Rectal smooth muscle tissue (tissue), 1 donor: ENCODE measurements at regions not wholly inside any gene's neighbourhood (a gene's known extent, or its start where the extent isn't known, plus 50 kb on each side); places are given as distances from the start of the nearest gene placed in this dataset.

Experiments
- H3K27ac ChIP-seq: one replicate; pipeline ENCODE4 v1.7.0; 2013; ENCODE audit warnings: low read depth, low read length, inconsistent platforms
- H3K27me3 ChIP-seq: one replicate; pipeline ENCODE4 v1.7.0; 2013; ENCODE audit warnings: low read length; ENCODE audit not compliant: control insufficient read depth, insufficient read depth
- H3K36me3 ChIP-seq: one replicate; pipeline ENCODE4 v1.7.0; 2013; ENCODE audit warnings: low read length; ENCODE audit not compliant: control insufficient read depth, insufficient read depth
- H3K4me1 ChIP-seq: one replicate; pipeline ENCODE4 v1.7.0; 2013; ENCODE audit warnings: low read length; ENCODE audit not compliant: control insufficient read depth, insufficient read depth
- H3K4me3 ChIP-seq: one replicate; pipeline ENCODE4 v1.7.0; 2013; ENCODE audit warnings: low read length
- H3K9ac ChIP-seq: one replicate; pipeline ENCODE4 v1.7.0; 2013; ENCODE audit warnings: low read length

- no peaks in the 10 kb centered on the region for H3K36me3 ChIP-seq
- H3K4me1 ChIP-seq = no peaks in the 10 kb centered on the region
- no peak overlapping the region for H3K4me3 ChIP-seq
Observed at GRCh38 chr13:107993239-107993949, 221.9 kb downstream of the LIG4 start.

GRCh38 chr13:107992542-107992941 is 222.8 kb downstream of the LIG4 start:
- Histone ChIP-seq H3K9ac (no peak overlapping the region), H3K27me3 (no peaks in the 10 kb centered on the region), H3K4me1 (no peaks in the 10 kb centered on the region), H3K36me3 (no peaks in the 10 kb centered on the region), H3K27ac (no peak overlapping the region), H3K4me3 (no peak overlapping the region)

More at GRCh38 chr13:107993239-107993949, 221.9 kb downstream of the LIG4 start:
- H3K27ac ChIP-seq = no peak overlapping the region
- H3K27me3 ChIP-seq = no peaks in the 10 kb centered on the region
- H3K9ac ChIP-seq = no peak overlapping the region

- no peak overlapping the region for H3K9ac ChIP-seq
- no peaks in the 10 kb centered on the region for H3K36me3 ChIP-seq
- no peak overlapping the region for H3K4me3 ChIP-seq
- H3K4me1 ChIP-seq = no peaks in the 10 kb centered on the region
- H3K27ac ChIP-seq = no peak overlapping the region
- no peaks in the 10 kb centered on the region for H3K27me3 ChIP-seq
Observed at GRCh38 chr13:107977071-107977574, 238.2 kb downstream of the LIG4 start.

GRCh38 chr13:107976628-107977027 is 238.7 kb downstream of the LIG4 start:
- H3K27me3 ChIP-seq = no peaks in the 10 kb centered on the region
- H3K4me3 ChIP-seq = no peak overlapping the region
- H3K9ac ChIP-seq = no peak overlapping the region
- H3K27ac ChIP-seq = no peak overlapping the region
- no peaks in the 10 kb centered on the region for H3K36me3 ChIP-seq
- H3K4me1 ChIP-seq = no peaks in the 10 kb centered on the region

- Histone ChIP-seq H3K4me3 (no peak overlapping the region), H3K9ac (no peak overlapping the region), H3K4me1 (no peaks in the 10 kb centered on the region), H3K36me3 (no peaks in the 10 kb centered on the region), H3K27me3 (no peaks in the 10 kb centered on the region), H3K27ac (no peak overlapping the region)
Observed at GRCh38 chr13:107974409-107974808, 240.9 kb downstream of the LIG4 start.

- Histone ChIP-seq H3K36me3 (no peaks in the 10 kb centered on the region), H3K27ac (no peak overlapping the region), H3K4me1 (no peaks in the 10 kb centered on the region), H3K27me3 (no peaks in the 10 kb centered on the region), H3K4me3 (no peak overlapping the region), H3K9ac (no peak overlapping the region)
Observed at GRCh38 chr13:107969546-107969945, 245.8 kb downstream of the LIG4 start.

- Histone ChIP-seq H3K27me3 (no peaks in the 10 kb centered on the region), H3K36me3 (no peaks in the 10 kb centered on the region), H3K27ac (no peak overlapping the region), H3K4me3 (no peak overlapping the region), H3K4me1 (no peaks in the 10 kb centered on the region), H3K9ac (no peak overlapping the region)
Observed at GRCh38 chr13:107968470-107968869, 246.9 kb downstream of the LIG4 start.

GRCh38 chr13:107964395-107964794 is 250.9 kb downstream of the LIG4 start:
- Histone ChIP-seq H3K9ac (no peak overlapping the region), H3K4me3 (no peak overlapping the region), H3K27me3 (no peaks in the 10 kb centered on the region), H3K4me1 (no peaks in the 10 kb centered on the region), H3K36me3 (no peaks in the 10 kb centered on the region), H3K27ac (no peak overlapping the region)

GRCh38 chr13:107961849-107962608 is 253.3 kb downstream of the LIG4 start:
- H3K36me3 ChIP-seq = no peaks in the 10 kb centered on the region
- no peaks in the 10 kb centered on the region for H3K4me1 ChIP-seq
- no peak overlapping the region for H3K9ac ChIP-seq
- H3K27ac ChIP-seq = no peak overlapping the region
- H3K27me3 ChIP-seq = no peaks in the 10 kb centered on the region
- no peak overlapping the region for H3K4me3 ChIP-seq

- Histone ChIP-seq H3K4me1 (no peaks in the 10 kb centered on the region), H3K27ac (no peak overlapping the region), H3K27me3 (no peaks in the 10 kb centered on the region), H3K36me3 (no peaks in the 10 kb centered on the region), H3K9ac (no peak overlapping the region), H3K4me3 (no peak overlapping the region)
Observed at GRCh38 chr13:107960301-107960700, 255.0 kb downstream of the LIG4 start.

- Histone ChIP-seq H3K36me3 (no peaks in the 10 kb centered on the region), H3K27ac (no peak overlapping the region), H3K4me1 (no peaks in the 10 kb centered on the region), H3K4me3 (no peak overlapping the region), H3K27me3 (no peaks in the 10 kb centered on the region), H3K9ac (no peak overlapping the region)
Observed at GRCh38 chr13:107956889-107957288, 258.4 kb downstream of the LIG4 start.

- Histone ChIP-seq H3K36me3 (no peaks in the 10 kb centered on the region), H3K9ac (no peak overlapping the region), H3K4me1 (no peaks in the 10 kb centered on the region), H3K27me3 (no peaks in the 10 kb centered on the region), H3K27ac (no peak overlapping the region), H3K4me3 (no peak overlapping the region)
Observed at GRCh38 chr13:107942030-107942617, 273.2 kb downstream of the LIG4 start.
